Mucosa of rectum (tissue), 2 donors: ENCODE measurements at regions not wholly inside any gene's neighbourhood (a gene's known extent, or its start where the extent isn't known, plus 50 kb on each side); places are given as distances from the start of the nearest gene placed in this dataset.

Source experiments
- H3K27ac ChIP-seq, 2 donors: one replicate each; pipeline ENCODE4 v1.7.0; 2013; ENCODE audit warnings: inconsistent platforms in 2 of 2, low read depth in 2 of 2, low read length in 2 of 2
- H3K27me3 ChIP-seq, 2 donors: one replicate each; pipeline ENCODE4 v1.7.0; 2013; ENCODE audit warnings: low read length in 2 of 2; ENCODE audit not compliant: control insufficient read depth in 2 of 2, insufficient read depth in 2 of 2
- H3K36me3 ChIP-seq, 2 donors: one replicate each; pipeline ENCODE4 v1.7.0; 2013; ENCODE audit warnings: low read length in 2 of 2; ENCODE audit not compliant: control insufficient read depth in 2 of 2, insufficient read depth in 2 of 2
- H3K4me1 ChIP-seq, 2 donors: one replicate each; pipeline ENCODE4 v1.7.0; 2013; ENCODE audit warnings: low read length in 2 of 2, mild to moderate bottlenecking in 1 of 2; ENCODE audit not compliant: control insufficient read depth in 2 of 2, insufficient read depth in 2 of 2
- H3K4me3 ChIP-seq, 2 donors: one replicate each; pipeline ENCODE4 v1.7.0; 2013; ENCODE audit warnings: low read length in 2 of 2
- H3K9ac ChIP-seq, 2 donors: one replicate each; pipeline ENCODE4 v1.7.0; 2013; ENCODE audit warnings: low read length in 2 of 2, low read depth in 1 of 2, mild to moderate bottlenecking in 1 of 2
- H3K9me3 ChIP-seq, 2 donors: one replicate each; pipeline ENCODE4 v1.7.0; 2013; ENCODE audit warnings: low read length in 2 of 2; ENCODE audit not compliant: control insufficient read depth in 2 of 2
- donor health status: healthy.
- donor health status: Normal muscosa, but diverticular disease.

DNA sequence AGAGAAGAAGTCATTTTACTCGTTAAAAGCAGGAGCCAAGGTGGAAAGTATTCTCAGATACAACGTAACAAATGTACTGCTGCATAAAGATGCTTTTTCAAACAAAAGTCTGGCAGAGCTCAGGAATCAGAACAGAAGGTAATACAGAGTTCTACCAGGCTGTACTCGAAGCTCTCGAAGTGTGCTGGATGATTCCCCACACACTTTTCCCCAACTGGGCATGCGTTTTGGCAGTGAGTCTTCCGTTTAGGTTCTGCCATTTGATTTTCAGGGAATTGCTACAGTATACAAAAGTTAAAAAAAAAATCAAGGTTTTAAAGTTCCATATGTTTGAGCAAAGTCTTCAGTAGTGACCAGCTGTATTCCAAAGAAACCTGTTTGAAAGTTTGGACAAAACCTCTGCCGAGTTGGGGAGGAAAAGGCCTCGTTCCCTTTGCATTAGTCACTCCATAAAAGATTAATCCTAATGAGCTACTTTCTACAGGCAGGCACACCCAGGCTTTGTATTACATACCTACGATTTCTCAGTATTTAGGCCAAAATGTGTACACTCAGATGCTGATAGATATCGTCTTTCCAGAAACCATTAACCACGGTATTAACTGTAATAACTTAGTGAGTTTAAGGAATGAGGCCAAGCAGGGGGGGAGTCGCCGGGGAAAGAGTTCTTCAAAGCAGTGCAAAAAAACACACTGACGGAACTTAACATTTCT is 477.1 kb downstream of the LMO4 start:
- no peaks in the 10 kb centered on the region for H3K36me3 ChIP-seq
- H3K4me3 ChIP-seq, result no peak overlapping the region
- no peaks in the 10 kb centered on the region for H3K9me3 ChIP-seq
- H3K9ac ChIP-seq, result no peak overlapping the region
- no peaks in the 10 kb centered on the region for H3K27me3 ChIP-seq
- no peak overlapping the region for H3K27ac ChIP-seq
- no peaks in the 10 kb centered on the region for H3K4me1 ChIP-seq

DNA sequence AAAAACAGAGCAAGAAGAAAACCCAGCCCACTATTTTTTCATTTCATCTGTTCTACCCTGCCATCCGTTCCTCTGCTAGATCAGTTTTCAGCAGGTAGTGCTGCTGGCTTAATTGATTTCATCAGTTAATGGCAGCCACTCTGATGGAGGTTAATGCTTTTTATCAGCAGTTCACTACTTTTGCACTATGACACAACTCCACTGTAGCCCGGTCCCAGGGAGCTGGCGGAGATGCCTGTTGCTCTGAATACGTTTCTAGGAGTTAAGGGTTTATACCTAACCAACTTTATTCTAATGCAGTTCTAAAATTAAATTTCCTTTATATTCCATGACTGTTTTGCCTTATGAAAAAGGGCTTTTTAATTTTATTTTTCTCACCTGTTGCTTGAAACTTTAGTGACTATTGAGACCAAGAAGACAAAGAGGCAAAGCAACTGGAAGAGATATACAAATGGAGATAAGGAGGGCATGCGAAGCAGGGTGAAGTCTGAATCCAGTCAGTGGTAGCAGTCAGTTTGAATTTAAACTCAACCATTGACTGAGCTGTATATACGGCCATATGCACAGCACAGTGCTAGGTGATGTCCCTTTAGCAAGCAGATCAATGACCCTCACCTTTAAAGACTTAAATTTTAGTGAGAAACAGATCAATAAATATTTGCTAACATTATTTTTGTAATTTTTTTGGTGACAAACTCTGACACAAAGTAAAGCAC is 477.9 kb downstream of the LMO4 start:
- Histone ChIP-seq H3K36me3 (no peaks in the 10 kb centered on the region), H3K4me3 (no peak overlapping the region), H3K27ac (no peak overlapping the region), H3K4me1 (no peaks in the 10 kb centered on the region), H3K27me3 (no peaks in the 10 kb centered on the region), H3K9ac (no peak overlapping the region), H3K9me3 (no peaks in the 10 kb centered on the region)

DNA sequence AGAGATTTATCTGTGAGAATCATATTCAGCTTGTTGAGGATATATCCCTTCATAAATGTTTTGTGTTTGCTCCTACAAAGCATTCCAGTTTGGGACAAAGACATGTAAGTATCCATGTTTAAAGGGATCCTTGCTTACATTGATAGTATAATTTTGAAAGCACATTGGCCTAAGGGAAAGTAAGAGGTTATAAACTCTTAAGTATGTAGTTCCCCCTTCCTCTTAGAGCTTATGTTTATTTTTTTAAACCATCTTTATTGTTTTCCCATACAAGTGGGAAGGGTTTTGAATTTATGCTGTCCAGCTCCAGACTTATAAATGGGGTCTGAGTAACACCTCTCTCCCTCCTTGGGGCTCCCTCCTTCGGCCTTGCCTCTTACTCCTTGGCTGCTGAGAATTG is 481.5 kb downstream of the LMO4 start:
- Histone ChIP-seq H3K4me3 (no peak overlapping the region), H3K9me3 (no peaks in the 10 kb centered on the region), H3K9ac (no peak overlapping the region), H3K4me1 (peaks cover 0 to 2% of the 10 kb centered on the region in 2 donors), H3K27ac (no peak overlapping the region), H3K36me3 (no peaks in the 10 kb centered on the region), H3K27me3 (no peaks in the 10 kb centered on the region)

DNA sequence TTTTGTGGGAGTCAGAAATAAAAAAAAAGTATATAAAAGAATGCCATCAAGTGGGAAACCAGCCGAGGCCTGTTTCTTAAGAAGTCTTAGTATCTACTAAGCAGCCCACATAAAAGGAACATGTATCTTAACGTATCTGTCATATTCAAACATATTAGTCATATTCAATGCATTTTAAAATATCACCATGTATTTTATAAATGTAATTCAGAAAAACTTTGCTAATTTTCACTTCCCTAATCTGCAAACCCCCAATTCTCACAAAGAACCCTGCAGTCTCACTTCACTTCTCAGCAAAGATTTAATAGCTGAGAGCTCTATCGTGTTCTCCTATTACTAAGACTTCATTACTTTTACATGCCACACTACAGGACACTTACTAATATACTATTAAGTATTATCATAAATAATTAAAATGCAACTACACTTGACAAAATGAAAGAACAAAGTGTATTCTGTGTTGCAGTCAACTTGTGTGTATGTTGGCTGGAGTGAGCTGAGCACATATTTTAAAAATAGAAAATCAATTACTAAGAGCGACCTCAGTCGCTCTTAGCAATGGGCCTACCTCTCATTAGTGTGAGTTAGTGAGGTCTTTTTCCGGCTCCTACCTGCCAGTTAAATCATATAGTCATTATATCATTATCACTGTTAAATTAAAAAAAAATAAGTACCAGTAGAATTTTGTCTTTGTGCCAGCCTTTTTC is 484.3 kb downstream of the LMO4 start:
- no peak overlapping the region for H3K9ac ChIP-seq

DNA sequence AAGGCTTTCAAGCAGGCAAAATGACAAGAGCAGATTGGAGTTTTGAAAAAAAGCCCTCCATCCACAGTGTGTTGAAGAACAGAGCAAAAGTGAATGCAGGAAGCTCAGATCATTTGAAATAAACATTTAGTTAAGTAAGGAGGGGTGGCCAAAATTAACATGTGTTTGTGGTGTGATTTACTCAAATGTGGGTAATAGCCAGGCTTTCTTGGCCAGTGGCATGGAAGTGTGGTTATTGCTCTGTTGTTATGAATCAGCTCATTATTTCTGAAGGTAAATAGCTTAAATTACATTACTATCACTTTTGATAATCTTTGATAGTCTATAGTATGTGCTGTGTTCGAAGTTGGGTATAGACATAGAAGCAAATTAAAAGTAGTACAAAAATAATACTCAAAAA is 485.9 kb downstream of the LMO4 start:
- Histone ChIP-seq H3K4me3 (no peak overlapping the region), H3K27me3 (no peaks in the 10 kb centered on the region), H3K4me1 (peaks cover 0 to 2% of the 10 kb centered on the region in 2 donors), H3K9ac (no peak overlapping the region), H3K36me3 (no peaks in the 10 kb centered on the region), H3K27ac (no peak overlapping the region), H3K9me3 (no peaks in the 10 kb centered on the region)

More for the DNA sequence above, 484.3 kb downstream of the LMO4 start:
- H3K4me1 ChIP-seq, result peaks cover 0 to 2% of the 10 kb centered on the region in 2 donors
- H3K36me3 ChIP-seq, result no peaks in the 10 kb centered on the region
- H3K4me3 ChIP-seq, result no peak overlapping the region
- no peak overlapping the region for H3K27ac ChIP-seq
- no peaks in the 10 kb centered on the region for H3K9me3 ChIP-seq
- H3K27me3 ChIP-seq, result no peaks in the 10 kb centered on the region

DNA sequence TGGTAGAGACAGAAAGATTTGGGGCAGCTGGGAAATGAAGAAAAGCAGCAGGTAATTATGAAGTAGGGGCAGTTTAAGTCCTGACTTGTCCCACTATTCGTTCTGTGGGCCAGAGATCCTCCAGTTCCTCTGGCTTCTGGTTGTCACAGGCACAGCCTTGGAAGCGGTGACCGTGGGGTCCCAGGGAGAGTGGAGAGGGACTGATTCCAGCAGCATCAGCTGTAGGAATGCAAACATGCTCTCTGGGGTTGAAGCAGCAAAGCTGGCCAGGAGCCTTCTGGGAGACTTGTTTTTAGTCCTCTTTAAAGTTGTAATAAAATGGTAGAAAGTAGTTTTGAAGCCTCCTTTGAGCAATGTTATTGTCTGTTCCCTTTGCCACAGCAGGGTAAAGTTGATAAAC is 488.0 kb downstream of the LMO4 start:
- Histone ChIP-seq H3K9me3 (no peaks in the 10 kb centered on the region), H3K36me3 (no peaks in the 10 kb centered on the region), H3K4me3 (no peak overlapping the region), H3K27ac (no peak overlapping the region), H3K9ac (no peak overlapping the region), H3K4me1 (peaks cover 0 to 2% of the 10 kb centered on the region in 2 donors), H3K27me3 (no peaks in the 10 kb centered on the region)

DNA sequence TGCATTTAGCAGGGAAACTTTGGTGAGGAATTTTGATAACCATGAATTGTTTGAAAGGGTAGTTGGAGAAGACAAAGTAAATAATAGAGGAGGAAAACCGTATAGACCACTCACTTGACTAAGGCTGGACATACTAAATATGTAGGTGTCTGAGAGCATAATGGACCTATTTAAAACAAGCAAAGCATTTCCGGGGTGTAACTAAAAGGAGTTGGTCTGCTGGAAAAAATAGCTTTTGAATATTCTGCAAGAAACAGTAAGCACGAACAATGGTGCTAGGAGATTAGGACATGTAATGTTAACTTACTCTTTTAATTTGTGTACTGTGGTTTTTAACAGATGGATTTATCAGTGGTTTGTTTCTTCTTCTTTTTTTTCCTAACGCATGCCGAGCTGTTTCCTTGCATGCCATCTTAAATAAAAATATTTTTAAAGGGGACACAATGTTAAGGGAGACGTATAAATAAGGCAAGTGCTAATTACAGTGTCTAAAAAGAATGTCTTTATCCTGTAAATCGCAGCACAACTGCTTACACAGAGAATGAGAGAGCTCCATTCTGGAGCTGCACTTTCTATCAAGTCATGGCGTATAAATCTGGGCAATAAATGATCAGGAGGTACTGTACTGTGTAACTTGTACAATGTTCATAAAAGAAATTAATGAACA is 492.1 kb downstream of the LMO4 start:
- H3K9me3 ChIP-seq, result no peaks in the 10 kb centered on the region
- H3K36me3 ChIP-seq, result no peaks in the 10 kb centered on the region
- H3K27me3 ChIP-seq, result no peaks in the 10 kb centered on the region
- H3K4me1 ChIP-seq, result no peaks in the 10 kb centered on the region
- no peak overlapping the region for H3K9ac ChIP-seq
- H3K27ac ChIP-seq, result no peak overlapping the region
- no peak overlapping the region for H3K4me3 ChIP-seq

DNA sequence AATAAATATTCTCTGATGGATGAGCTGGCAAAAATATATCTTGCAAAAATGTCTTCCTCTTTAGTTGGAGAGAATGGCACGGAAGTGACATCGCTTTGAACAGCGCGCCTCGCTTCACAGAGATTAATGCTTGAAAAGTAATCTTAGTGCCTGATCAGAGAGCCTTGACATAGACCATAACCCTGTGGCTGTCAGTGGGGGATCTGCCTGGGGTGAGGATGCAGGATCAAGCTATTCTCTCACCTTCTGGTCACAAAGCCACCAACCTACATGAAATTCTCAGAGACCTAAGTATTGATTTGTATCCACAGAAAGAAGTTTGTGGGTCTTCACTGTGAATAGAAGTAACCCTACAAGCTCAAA is 492.6 kb downstream of the LMO4 start:
- Histone ChIP-seq H3K9me3 (no peaks in the 10 kb centered on the region), H3K27me3 (no peaks in the 10 kb centered on the region), H3K27ac (no peak overlapping the region), H3K9ac (no peak overlapping the region), H3K36me3 (no peaks in the 10 kb centered on the region), H3K4me3 (no peak overlapping the region), H3K4me1 (no peaks in the 10 kb centered on the region)

DNA sequence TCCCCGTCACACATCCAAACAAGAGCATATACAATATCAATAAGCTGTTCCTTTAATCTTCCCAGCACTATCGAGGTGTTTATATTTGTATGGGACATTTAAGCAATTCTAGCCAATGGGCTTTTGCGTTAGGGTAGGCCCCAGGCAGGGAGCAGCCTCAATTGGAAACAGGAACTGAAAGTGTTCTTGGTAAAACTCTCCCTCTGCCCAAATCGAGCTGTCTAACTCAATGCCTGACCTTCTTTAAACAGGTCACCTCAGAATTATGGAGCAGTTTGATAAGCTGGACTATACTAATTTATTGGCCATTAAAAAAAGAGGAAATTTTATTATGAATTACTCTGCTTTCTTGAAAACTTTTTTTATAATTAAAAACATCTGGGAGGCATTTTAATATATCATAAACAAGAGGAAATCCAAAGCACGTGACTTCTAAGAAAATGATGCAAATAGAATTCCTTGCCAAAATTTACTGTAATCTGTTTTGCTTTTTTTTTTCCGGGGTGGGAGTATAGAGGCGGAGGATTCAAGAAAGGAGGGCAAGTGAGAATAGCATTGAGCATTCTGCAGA is 498.1 kb downstream of the LMO4 start:
- Histone ChIP-seq H3K27ac (no peak overlapping the region), H3K9ac (no peak overlapping the region), H3K4me1 (no peaks in the 10 kb centered on the region), H3K9me3 (no peaks in the 10 kb centered on the region), H3K27me3 (no peaks in the 10 kb centered on the region), H3K4me3 (peak overlapping the region in 1 of 2 donors; percentile 49), H3K36me3 (no peaks in the 10 kb centered on the region)
